HEK293T (cell line): ENCODE measurements at regions not wholly inside any gene's neighbourhood (a gene's known extent, or its start where the extent isn't known, plus 50 kb on each side); places are given as distances from the start of the nearest gene placed in this dataset.

Source experiments
- CTCF ChIA-PET: fragments of 350-600 bp; formaldehyde crosslinking; extraction: SDS; loops from one replicate; lab custom pipeline; 2021; ENCODE audit warnings: antibody characterized with exemption, inconsistent platforms; lab: Yijun Ruan, JAX
- POLR2A ChIA-PET: fragments of 350-600 bp; formaldehyde crosslinking; extraction: SDS; loops from one replicate; lab custom pipeline; 2020; ENCODE audit warnings: antibody characterized with exemption, inconsistent platforms; lab: Yijun Ruan, JAX
- DNase-seq: peaks from one replicate; pipeline ENCODE4 v3.0.0; 2012; ENCODE audit warnings: mixed read lengths; ENCODE audit errors: extremely low spot score
- ARNT ChIP-seq: fragments of 450-650 bp; IDR thresholded peaks from 2 replicates; pipeline ENCODE4 v1.6.1; 2017; ENCODE audit warnings: mild to moderate bottlenecking
- BHLHE40 ChIP-seq: fragments of 450-650 bp; IDR thresholded peaks from 2 replicates; pipeline ENCODE4 v1.6.1; 2016; ENCODE audit warnings: mild to moderate bottlenecking, moderate library complexity, borderline replicate concordance
- CTBP1 ChIP-seq: fragments of 450-650 bp; IDR thresholded peaks from 2 replicates; pipeline ENCODE4 v1.6.1; 2016; ENCODE audit warnings: borderline replicate concordance
- ELF4 ChIP-seq: fragments of 450-650 bp; IDR thresholded peaks from 2 replicates; pipeline ENCODE4 v1.6.1; 2017; ENCODE audit warnings: antibody characterized with exemption
- FOXA1 ChIP-seq: fragments of 450-650 bp; IDR thresholded peaks from 2 replicates; pipeline ENCODE4 v1.6.1; 2016; ENCODE audit warnings: mild to moderate bottlenecking
- FOXK2 ChIP-seq: fragments of 450-650 bp; IDR thresholded peaks from 2 replicates; pipeline ENCODE4 v1.6.1; 2016; ENCODE audit warnings: mild to moderate bottlenecking
- FOXM1 ChIP-seq: fragments of 450-650 bp; IDR thresholded peaks from 2 replicates; pipeline ENCODE4 v1.6.1; 2017; ENCODE audit warnings: mild to moderate bottlenecking, borderline replicate concordance
- HDGF ChIP-seq: fragments of 450-650 bp; IDR thresholded peaks from 2 replicates; pipeline ENCODE4 v1.6.1; 2017; ENCODE audit warnings: antibody characterized with exemption, borderline replicate concordance
- L3MBTL2 ChIP-seq: fragments of 450-650 bp; conservative IDR thresholded peaks from 2 replicates; pipeline ENCODE4 v1.6.1; 2016; ENCODE audit warnings: mild to moderate bottlenecking
- LEF1 ChIP-seq: fragments of 450-650 bp; IDR thresholded peaks from 2 replicates; pipeline ENCODE4 v1.6.1; 2017; ENCODE audit warnings: mild to moderate bottlenecking, borderline replicate concordance
- NFRKB ChIP-seq: fragments of 450-650 bp; IDR thresholded peaks from 2 replicates; pipeline ENCODE4 v1.6.1; 2016; ENCODE audit warnings: mild to moderate bottlenecking, moderate library complexity
- SP1 ChIP-seq: fragments of 450-650 bp; IDR thresholded peaks from 2 replicates; pipeline ENCODE4 v1.6.1; 2017
- SUZ12 ChIP-seq: fragments of 450-650 bp; IDR thresholded peaks from 2 replicates; pipeline ENCODE4 v1.6.1; 2016; ENCODE audit warnings: mild to moderate bottlenecking
- TARDBP ChIP-seq: fragments of 450-650 bp; IDR thresholded peaks from 2 replicates; pipeline ENCODE4 v1.6.1; 2016
- ZNF384 ChIP-seq: fragments of 450-650 bp; IDR thresholded peaks from 2 replicates; pipeline ENCODE4 v1.6.1; 2016
- TF ChIP-seq, protein P1 (sequence below): fragments of 450-650 bp; IDR thresholded peaks from 2 replicates; pipeline ENCODE4 v1.6.1; 2016

DNA sequence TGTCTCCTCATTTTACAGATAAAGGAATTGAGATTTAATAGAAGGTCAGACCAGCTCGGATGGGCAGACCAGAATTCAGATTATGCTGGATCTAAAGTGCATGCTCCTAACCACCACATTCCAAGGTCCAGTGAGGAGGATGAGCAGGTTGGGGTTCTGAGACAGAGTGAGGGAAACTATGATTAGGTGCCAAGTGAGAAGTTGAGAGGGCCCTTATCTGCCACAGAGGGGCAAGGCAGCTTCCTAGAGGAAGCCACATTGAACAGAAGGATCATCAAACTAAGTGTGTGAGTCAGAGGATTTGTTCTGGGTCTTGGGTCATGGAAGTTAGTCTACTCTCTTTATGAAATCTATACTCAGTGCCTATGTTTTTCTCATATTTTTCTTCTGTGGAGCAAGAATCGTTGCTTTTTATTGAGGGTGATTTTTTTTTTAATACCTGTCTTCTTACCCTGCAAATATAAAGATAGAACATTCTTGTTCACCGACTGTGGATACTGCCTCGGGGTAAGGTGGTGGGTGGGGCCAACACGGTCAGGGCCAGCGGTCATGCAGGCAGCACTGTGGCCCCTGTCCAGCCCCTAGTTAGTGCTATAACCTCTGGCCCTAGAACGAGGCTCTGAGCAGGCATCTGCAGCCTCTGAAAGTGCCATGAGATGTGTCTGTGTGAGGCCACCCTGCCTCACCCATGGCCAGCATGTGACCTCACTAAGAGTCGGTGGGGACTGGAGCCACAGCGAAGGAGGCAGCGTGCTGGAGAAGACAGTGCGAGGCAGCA is 55.6 kb upstream of the PTHLH start:
- DNase-seq: no peak
- ChIA-PET CTCF (no interaction called here), POLR2A (no interaction called here)
- TF ChIP-seq SUZ12 (no peak), LEF1 (no peak)

DNA sequence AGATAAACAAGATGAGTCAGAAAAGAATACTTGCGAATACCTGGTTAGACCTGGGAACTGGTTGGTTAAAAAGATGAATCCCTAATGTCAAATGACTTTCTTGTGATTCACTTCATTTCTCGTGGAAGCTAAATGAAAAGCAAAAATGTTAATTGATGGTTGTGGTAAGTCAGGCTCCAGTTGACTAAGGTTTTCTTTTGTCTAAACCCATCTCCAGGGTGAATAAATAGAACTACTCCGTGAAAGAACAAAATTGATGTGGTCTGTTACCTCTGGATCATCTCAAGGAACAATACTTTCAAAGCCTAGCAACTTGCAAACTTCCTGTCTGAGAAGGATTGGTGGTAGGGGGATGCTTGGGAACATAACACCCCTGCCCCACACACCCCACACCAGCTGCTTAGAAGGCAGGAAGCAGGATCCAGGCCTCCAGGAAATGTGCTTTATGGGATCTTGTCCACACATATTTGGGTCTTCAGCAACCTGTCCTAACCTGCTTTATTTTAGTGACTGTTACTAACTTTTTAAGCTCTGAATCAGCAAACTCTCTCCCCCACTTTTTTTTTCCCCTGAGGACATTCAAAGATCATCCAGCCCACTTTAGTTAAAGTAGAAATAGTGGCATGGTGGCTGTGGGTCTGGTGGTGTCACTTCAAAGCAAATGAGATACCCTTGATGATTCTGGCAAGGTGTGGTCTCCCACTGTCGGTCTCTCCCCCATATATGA is 60.4 kb upstream of the PTHLH start:
- no peak for DNase-seq
- ChIA-PET CTCF (no interaction called here), POLR2A (no interaction called here)
- TF ChIP-seq FOXK2: no peak
- no peak for TF ChIP-seq L3MBTL2
- TF ChIP-seq, protein P1, sequence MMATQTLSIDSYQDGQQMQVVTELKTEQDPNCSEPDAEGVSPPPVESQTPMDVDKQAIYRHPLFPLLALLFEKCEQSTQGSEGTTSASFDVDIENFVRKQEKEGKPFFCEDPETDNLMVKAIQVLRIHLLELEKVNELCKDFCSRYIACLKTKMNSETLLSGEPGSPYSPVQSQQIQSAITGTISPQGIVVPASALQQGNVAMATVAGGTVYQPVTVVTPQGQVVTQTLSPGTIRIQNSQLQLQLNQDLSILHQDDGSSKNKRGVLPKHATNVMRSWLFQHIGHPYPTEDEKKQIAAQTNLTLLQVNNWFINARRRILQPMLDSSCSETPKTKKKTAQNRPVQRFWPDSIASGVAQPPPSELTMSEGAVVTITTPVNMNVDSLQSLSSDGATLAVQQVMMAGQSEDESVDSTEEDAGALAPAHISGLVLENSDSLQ: no peak
- TF ChIP-seq ELF4: no peak
- TF ChIP-seq ZNF384: no peak
- no peak for TF ChIP-seq BHLHE40
- no peak for TF ChIP-seq TARDBP
- TF ChIP-seq HDGF: no peak
- TF ChIP-seq SP1: no peak
- TF ChIP-seq ARNT: no peak
- no peak for TF ChIP-seq FOXM1
- TF ChIP-seq LEF1: no peak
- TF ChIP-seq FOXA1: no peak
- TF ChIP-seq NFRKB: no peak
- no peak for TF ChIP-seq CTBP1
- no peak for TF ChIP-seq SUZ12

DNA sequence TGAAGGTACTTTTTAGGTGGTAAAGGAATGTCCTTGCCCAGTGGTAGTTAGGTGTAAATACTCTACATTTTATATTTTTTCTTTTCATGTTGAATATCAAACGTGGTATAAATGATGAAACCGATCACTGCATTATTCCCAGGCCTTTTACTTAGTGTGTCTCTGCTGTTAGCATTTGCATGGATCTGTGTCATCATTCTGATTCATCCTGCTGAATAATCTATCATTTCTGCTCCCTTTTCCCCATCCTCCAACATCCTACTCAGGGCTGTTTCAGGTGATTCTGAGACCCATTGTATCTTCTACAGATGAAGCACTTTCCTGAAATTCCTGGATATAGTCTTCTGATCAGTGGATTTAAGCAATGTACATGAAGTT is 61.0 kb upstream of the PTHLH start:
- TF ChIP-seq SP1 (no peak), L3MBTL2 (no peak), ELF4 (no peak), SUZ12 (no peak), FOXM1 (no peak), FOXK2 (no peak), TARDBP (no peak)
- POLR2A ChIA-PET: no interaction called here
- CTCF ChIA-PET: no interaction called here
- no peak for DNase-seq

DNA sequence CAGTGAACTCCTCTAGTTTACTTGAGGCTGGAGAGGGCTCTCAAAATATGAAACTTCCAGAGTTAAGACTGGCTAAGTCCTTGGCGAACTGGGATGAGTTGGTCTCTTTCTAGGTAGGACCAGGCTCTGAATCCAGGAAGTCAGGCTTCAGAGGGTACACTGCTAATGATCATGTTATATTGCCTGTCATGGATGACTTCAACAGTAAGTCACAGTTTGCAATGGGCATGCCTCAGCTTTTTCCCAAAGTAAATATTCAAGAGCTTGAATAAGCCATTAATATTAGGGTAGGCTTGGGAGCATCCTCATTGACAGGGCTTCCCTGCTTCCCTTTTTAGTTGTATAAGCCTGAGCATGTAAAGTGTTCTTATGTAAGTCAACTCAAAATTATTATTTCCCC is 61.7 kb upstream of the PTHLH start:
- POLR2A ChIA-PET: no interaction called here
- TF ChIP-seq ARNT: no peak
- TF ChIP-seq FOXA1: no peak
- no peak for TF ChIP-seq SUZ12
- no peak for TF ChIP-seq ZNF384
- no peak for TF ChIP-seq CTBP1
- TF ChIP-seq L3MBTL2: no peak
- no peak for TF ChIP-seq HDGF
- TF ChIP-seq BHLHE40: no peak
- TF ChIP-seq SP1: no peak
- no peak for TF ChIP-seq TARDBP
- no peak for TF ChIP-seq LEF1
- no peak for TF ChIP-seq ELF4
- TF ChIP-seq, protein P1: no peak
- TF ChIP-seq FOXK2: no peak
- TF ChIP-seq NFRKB: no peak
- TF ChIP-seq FOXM1: no peak
- DNase-seq: no peak
- CTCF ChIA-PET: interaction anchor here (0.5 kb wide), 1 partner anchor 1283 kb away, joined by 3 read pairs; no protein-coding TSS in a partner anchor

DNA sequence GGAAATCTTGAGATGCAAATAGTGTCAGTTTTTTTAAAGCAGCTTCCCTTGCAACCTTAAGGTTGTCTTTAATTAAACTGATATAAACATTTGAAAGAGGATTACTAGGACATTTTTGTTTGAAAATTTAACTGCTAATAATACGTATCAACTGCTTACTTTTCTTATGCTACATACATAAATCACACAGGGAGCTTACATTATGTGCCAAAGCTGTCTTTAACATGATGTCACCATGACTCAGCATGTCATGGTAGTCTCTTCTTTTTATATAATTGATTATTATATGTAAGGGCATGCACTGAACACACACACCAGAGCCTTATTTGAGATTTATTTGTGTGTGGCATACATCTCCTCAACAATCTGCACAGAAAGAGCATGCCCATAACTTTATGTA is 63.0 kb upstream of the PTHLH start:
- DNase-seq: no peak
- ChIA-PET CTCF (no interaction called here), POLR2A (no interaction called here)
- TF ChIP-seq LEF1: no peak
- TF ChIP-seq, protein P1: peak; percentile 34

DNA sequence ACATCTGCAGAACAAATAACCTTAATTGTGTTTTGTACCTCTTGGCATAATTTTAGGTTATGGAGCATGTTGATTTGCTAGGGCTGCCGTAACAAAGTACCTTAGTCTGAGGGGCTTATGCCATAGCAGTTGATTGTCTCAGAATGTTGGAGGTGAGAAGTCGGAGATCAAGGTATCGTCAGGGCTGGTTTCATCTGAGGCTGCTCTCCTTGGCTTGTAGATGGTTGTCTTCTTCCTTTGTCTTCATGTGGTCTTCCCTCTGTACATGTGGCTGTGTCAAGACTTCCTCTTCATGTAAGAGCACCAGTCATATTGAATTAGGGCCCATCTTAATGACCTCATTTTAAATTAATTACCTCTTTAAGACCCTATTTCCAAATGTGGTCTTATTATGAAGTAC is 64.4 kb upstream of the PTHLH start:
- TF ChIP-seq BHLHE40 (no peak), ZNF384 (no peak), FOXK2 (no peak), HDGF (no peak), FOXM1 (no peak), ELF4 (no peak), CTBP1 (no peak), L3MBTL2 (no peak), FOXA1 (no peak), SUZ12 (no peak), SP1 (no peak), NFRKB (no peak), LEF1 (no peak)
- TF ChIP-seq, protein P1: no peak
- DNase-seq: no peak
- ChIA-PET POLR2A (no interaction called here), CTCF (no interaction called here)
